GM12891 (cell line): ENCODE measurements at regions not wholly inside any gene's neighbourhood (a gene's known extent, or its start where the extent isn't known, plus 50 kb on each side); places are given as distances from the start of the nearest gene placed in this dataset.

Source experiments
- POLR2A ChIP-seq: IDR thresholded peaks from 2 replicates; pipeline ENCODE4 v1.6.1; 2011; ENCODE audit warnings: low read depth, low read length, control low read depth
- POLR2AphosphoS5 ChIP-seq: IDR thresholded peaks from 2 replicates; pipeline ENCODE4 v1.6.1; 2011; ENCODE audit warnings: low read depth, low read length, control low read depth
- TAF1 ChIP-seq: IDR thresholded peaks from 2 replicates; pipeline ENCODE4 v1.6.1; 2011; ENCODE audit warnings: low read depth, low read length, control low read depth

DNA sequence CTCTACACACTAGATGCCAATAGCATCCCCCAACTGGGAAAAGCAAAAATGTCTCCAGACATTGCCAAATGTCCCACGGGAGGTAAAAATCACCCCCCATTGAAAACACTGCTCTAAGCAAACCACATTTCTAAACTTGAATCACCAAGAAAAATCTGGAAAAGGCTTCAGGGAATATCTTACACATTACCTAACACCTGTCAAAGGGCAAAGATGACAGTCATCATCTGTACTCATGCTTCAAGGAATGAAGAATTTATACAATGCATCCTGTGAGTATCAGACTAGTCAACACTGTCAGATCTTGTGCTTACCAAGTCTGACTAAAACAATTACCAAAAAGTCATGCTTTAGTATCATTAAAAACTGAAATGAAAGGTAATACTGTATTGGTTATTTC is 161.6 kb upstream of the SOX5 start:
- TF ChIP-seq POLR2A (no peak), POLR2AphosphoS5 (no peak), TAF1 (no peak)
